GM12875 (cell line): ENCODE measurements at regions not wholly inside any gene's neighbourhood (a gene's known extent, or its start where the extent isn't known, plus 50 kb on each side); places are given as distances from the start of the nearest gene placed in this dataset.

Source experiments
- H3K4me3 ChIP-seq: one replicate; pipeline ENCODE4 v1.5.1; 2011; ENCODE audit warnings: low read depth, low read length, control low read depth
- TF ChIP-seq, protein P1 (sequence below): IDR thresholded peaks from 2 replicates; pipeline ENCODE4 v1.5.1; 2011; ENCODE audit warnings: low read depth, mild to moderate bottlenecking, control low read depth, inconsistent platforms, low read length, moderate library complexity, borderline replicate concordance; ENCODE audit not compliant: insufficient read depth

DNA sequence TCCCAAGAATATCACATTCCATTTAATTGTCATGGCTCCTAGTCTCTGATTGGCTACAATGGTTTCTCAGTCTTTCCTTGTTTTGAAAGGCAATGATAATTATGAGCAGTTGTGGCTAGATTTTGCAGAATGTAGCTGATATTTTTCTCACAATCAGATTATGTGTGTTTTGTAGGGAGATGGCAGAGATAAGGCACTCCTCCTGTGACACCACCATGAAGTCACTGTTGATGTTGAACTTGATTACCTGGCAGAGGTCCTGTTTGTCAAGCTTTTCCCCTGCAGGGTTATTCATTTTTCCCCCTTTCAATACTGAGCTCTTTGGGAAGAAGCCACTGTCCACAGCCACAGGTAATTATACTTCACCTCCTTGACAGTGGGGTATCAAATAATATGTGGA is 602.9 kb upstream of the PFKP start:
- no peak overlapping the region for H3K4me3 ChIP-seq
- TF ChIP-seq, protein P1, sequence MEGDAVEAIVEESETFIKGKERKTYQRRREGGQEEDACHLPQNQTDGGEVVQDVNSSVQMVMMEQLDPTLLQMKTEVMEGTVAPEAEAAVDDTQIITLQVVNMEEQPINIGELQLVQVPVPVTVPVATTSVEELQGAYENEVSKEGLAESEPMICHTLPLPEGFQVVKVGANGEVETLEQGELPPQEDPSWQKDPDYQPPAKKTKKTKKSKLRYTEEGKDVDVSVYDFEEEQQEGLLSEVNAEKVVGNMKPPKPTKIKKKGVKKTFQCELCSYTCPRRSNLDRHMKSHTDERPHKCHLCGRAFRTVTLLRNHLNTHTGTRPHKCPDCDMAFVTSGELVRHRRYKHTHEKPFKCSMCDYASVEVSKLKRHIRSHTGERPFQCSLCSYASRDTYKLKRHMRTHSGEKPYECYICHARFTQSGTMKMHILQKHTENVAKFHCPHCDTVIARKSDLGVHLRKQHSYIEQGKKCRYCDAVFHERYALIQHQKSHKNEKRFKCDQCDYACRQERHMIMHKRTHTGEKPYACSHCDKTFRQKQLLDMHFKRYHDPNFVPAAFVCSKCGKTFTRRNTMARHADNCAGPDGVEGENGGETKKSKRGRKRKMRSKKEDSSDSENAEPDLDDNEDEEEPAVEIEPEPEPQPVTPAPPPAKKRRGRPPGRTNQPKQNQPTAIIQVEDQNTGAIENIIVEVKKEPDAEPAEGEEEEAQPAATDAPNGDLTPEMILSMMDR: no peak

DNA sequence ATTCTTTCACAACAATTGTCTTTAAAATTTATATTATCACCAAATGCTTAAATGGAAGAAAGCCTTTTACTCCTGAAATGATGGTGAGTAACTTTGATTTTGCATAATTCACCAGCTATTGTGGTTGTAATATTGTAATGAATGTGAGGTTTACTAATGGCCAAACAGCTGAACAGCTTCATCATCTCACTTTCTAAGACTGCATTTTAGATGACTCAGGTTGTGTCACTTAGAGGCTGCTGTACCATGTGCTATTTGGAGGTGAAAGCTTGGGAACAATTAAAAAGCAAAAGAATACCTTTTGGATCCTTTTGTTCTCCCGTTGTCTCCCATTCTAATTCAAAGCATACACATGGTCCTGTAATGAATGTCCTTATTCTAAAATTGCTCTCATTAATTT is 604.0 kb upstream of the PFKP start:
- TF ChIP-seq, protein P1: no peak
- H3K4me3 ChIP-seq: no peak overlapping the region

DNA sequence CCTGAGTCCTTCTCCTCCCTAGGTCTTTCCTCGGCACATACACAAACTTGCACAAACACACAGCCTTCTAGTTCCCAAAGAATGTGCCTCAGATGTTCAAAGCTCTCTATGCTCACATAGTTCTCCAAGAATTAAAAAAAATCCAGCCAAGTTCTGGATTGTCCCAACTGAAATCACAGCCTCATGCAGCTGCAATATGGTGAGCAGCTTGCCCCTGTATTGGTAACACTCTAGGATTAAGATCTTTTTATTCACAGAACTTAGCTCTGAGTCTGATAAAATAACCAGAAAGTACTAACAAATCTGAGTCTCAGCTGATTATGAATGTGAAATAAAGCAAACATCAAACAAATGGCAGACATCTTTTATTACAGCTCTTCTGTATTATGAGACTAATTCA is 604.8 kb upstream of the PFKP start:
- TF ChIP-seq, protein P1: no peak
- no peak overlapping the region for H3K4me3 ChIP-seq

DNA sequence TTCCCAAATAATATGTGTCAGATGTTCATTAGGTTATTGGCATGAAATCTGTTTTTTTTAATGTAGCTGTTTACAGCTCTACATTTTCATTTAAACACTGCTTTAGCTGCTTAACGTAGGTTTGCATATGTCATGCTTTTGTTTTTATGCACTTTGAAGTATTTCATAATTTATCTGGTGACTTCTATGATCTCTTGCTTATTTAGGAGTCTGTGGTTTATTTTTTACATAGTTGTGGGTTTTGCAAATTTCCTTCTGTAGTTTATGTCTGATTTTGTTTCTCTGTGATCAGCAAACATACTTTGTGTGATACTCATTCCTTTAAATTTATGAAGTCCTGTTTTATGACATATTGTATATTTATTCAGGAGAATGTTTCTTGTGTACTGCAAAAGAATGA is 606.5 kb upstream of the PFKP start:
- H3K4me3 ChIP-seq: no peak overlapping the region
- TF ChIP-seq, protein P1: no peak

DNA sequence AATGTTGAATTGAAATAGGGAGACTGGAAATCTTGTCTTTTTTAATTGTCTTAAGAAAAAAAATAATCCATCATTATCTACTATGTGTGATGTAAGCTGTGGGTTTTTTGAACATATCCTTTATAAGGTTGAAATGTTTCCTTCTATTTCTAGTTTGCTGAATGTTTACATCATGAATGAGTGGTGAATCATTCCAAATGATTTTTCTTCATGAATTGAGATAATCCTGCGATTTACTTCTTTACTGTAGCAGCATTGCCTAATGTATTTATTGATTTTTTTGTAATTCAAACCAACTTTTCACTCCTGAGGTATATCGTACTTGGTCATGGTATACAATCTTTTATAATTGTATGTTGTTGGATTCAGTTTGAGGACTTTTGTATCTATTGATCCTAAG is 607.6 kb upstream of the PFKP start:
- TF ChIP-seq, protein P1: no peak
- no peak overlapping the region for H3K4me3 ChIP-seq

DNA sequence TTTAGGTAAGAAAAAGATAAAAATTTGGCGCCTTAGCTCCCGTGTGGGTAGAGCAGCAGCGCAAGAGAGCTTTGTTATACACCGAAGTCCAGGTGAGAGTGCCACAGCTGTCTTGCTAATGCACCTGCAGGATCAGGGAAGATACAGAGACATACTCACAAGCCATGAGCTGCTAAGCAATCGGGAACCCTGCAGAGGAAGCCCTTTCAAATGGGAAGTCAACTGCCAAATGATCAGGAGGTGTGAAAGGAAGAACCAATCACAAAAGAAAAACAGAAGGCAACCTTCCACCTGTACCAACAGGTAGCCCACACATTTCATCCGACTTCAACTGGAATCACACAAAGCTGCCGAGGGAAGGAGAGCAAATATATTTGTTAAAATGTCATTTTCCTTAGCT is 610.5 kb upstream of the PFKP start:
- TF ChIP-seq, protein P1: no peak
- no peak overlapping the region for H3K4me3 ChIP-seq

DNA sequence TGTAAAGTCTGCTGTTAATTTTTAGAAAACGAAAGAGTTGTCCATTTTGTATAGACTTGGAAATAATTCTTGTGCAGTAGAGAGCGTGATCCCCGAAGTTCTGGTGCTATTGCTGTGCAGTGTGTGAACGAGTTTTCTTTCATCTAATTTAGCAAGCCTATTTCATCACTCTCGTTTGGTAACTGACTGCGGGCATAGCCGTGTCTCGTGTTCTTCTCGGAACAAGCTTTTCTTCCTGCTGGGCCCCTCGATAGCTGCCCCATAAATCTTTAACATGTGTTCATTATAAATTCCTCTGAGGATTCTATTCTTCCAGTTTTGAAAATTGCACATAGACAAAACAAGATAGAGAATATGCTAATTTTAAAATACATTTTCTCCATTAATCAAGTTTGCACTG is 622.0 kb upstream of the PFKP start:
- TF ChIP-seq, protein P1: no peak
- no peak overlapping the region for H3K4me3 ChIP-seq
